NT2/D1 (cell line): ENCODE measurements at regions not wholly inside any gene's neighbourhood (a gene's known extent, or its start where the extent isn't known, plus 50 kb on each side); places are given as distances from the start of the nearest gene placed in this dataset.

Experiments
- DNase-seq: peaks from one replicate; pipeline ENCODE4 v3.0.0-alpha.2; 2011; ENCODE audit warnings: low read depth, low spot score
- H3K27me3 ChIP-seq: 2 replicates; pipeline ENCODE4 v1.6.0; 2011; ENCODE audit warnings: mild to moderate bottlenecking; ENCODE audit not compliant: insufficient read length, insufficient read depth
- H3K36me3 ChIP-seq: 2 replicates; pipeline ENCODE4 v1.6.1; 2011; ENCODE audit warnings: mild to moderate bottlenecking, low read length, mixed read lengths; ENCODE audit not compliant: insufficient read depth, insufficient read length
- H3K4me1 ChIP-seq: 2 replicates; pipeline ENCODE4 v1.5.1; 2011; ENCODE audit not compliant: insufficient read depth, insufficient read length
- H3K4me3 ChIP-seq: 2 replicates; pipeline ENCODE4 v1.5.1; 2011; ENCODE audit warnings: low read depth; ENCODE audit not compliant: insufficient read length
- H3K9ac ChIP-seq: 2 replicates; pipeline ENCODE4 v1.6.0; 2011; ENCODE audit warnings: low read depth; ENCODE audit not compliant: insufficient read length
- H3K9me3 ChIP-seq: 2 replicates; pipeline ENCODE4 v1.5.1; 2011; ENCODE audit warnings: mild to moderate bottlenecking, low read length; ENCODE audit not compliant: insufficient read depth
- SUZ12 ChIP-seq: IDR thresholded peaks from 2 replicates; pipeline ENCODE4 v1.6.1; 2011; ENCODE audit not compliant: insufficient read length, insufficient read depth; ENCODE audit errors: extremely low read depth
- YY1 ChIP-seq: IDR thresholded peaks from 2 replicates; pipeline ENCODE4 v1.6.1; 2011; ENCODE audit not compliant: insufficient read length, insufficient read depth
- ZNF274 ChIP-seq: IDR thresholded peaks from 2 replicates; pipeline ENCODE4 v1.6.1; 2011; ENCODE audit warnings: mild to moderate bottlenecking, low read depth, low read length

- no peak overlapping the region for H3K9ac ChIP-seq
- TF ChIP-seq YY1 (no peak), ZNF274 (no peak), SUZ12 (no peak)
- no peak for DNase-seq
- no peaks in the 10 kb centered on the region for H3K4me1 ChIP-seq
- no peak overlapping the region for H3K4me3 ChIP-seq
- H3K36me3 ChIP-seq, result no peaks in the 10 kb centered on the region
- H3K27me3 ChIP-seq, result no peaks in the 10 kb centered on the region
- H3K9me3 ChIP-seq, result no peaks in the 10 kb centered on the region
Measured at GRCh38 chr5:167626341-167627123, 664.9 kb upstream of the WWC1 start.

GRCh38 chr5:167629634-167630033, 661.8 kb upstream of the WWC1 start:
- no peaks in the 10 kb centered on the region for H3K9me3 ChIP-seq
- no peak for DNase-seq
- no peak for TF ChIP-seq SUZ12
- no peak for TF ChIP-seq ZNF274
- no peak for TF ChIP-seq YY1
- no peak overlapping the region for H3K9ac ChIP-seq
- H3K36me3 ChIP-seq, result no peaks in the 10 kb centered on the region
- no peaks in the 10 kb centered on the region for H3K27me3 ChIP-seq
- no peaks in the 10 kb centered on the region for H3K4me1 ChIP-seq
- no peak overlapping the region for H3K4me3 ChIP-seq

GRCh38 chr5:167631191-167631590, 660.3 kb upstream of the WWC1 start:
- no peaks in the 10 kb centered on the region for H3K27me3 ChIP-seq
- no peak for DNase-seq
- H3K9me3 ChIP-seq, result no peaks in the 10 kb centered on the region
- no peaks in the 10 kb centered on the region for H3K4me1 ChIP-seq
- no peaks in the 10 kb centered on the region for H3K36me3 ChIP-seq
- no peak overlapping the region for H3K9ac ChIP-seq
- H3K4me3 ChIP-seq, result no peak overlapping the region
- TF ChIP-seq YY1 (no peak), SUZ12 (no peak), ZNF274 (no peak)

- no peak for TF ChIP-seq SUZ12
- TF ChIP-seq YY1, result no peak
- no peak for TF ChIP-seq ZNF274
- Histone ChIP-seq H3K36me3 (no peaks in the 10 kb centered on the region), H3K4me1 (no peaks in the 10 kb centered on the region), H3K4me3 (no peak overlapping the region), H3K27me3 (no peaks in the 10 kb centered on the region), H3K9ac (no peak overlapping the region), H3K9me3 (no peaks in the 10 kb centered on the region)
- no peak for DNase-seq
Measured at GRCh38 chr5:167633114-167633513, 658.3 kb upstream of the WWC1 start.

GRCh38 chr5:167633931-167634341, 657.5 kb upstream of the WWC1 start:
- no peaks in the 10 kb centered on the region for H3K9me3 ChIP-seq

GRCh38 chr5:167634432-167634831, 657.0 kb upstream of the WWC1 start:
- Histone ChIP-seq H3K4me1 (no peaks in the 10 kb centered on the region), H3K9me3 (no peaks in the 10 kb centered on the region), H3K4me3 (no peak overlapping the region), H3K36me3 (no peaks in the 10 kb centered on the region), H3K9ac (no peak overlapping the region), H3K27me3 (no peaks in the 10 kb centered on the region)
- DNase-seq, result no peak
- TF ChIP-seq SUZ12 (no peak), YY1 (no peak), ZNF274 (no peak)

More at GRCh38 chr5:167633931-167634341, 657.5 kb upstream of the WWC1 start:
- Histone ChIP-seq H3K4me3 (no peak overlapping the region), H3K27me3 (no peaks in the 10 kb centered on the region), H3K36me3 (no peaks in the 10 kb centered on the region), H3K4me1 (no peaks in the 10 kb centered on the region), H3K9ac (no peak overlapping the region)
- no peak for TF ChIP-seq YY1
- no peak for DNase-seq

GRCh38 chr5:167638816-167639215, 652.6 kb upstream of the WWC1 start:
- no peaks in the 10 kb centered on the region for H3K36me3 ChIP-seq
- TF ChIP-seq SUZ12, result no peak
- no peaks in the 10 kb centered on the region for H3K4me1 ChIP-seq
- no peaks in the 10 kb centered on the region for H3K9me3 ChIP-seq
- no peaks in the 10 kb centered on the region for H3K27me3 ChIP-seq
- H3K9ac ChIP-seq, result no peak overlapping the region
- no peak for DNase-seq
- no peak overlapping the region for H3K4me3 ChIP-seq

GRCh38 chr5:167639273-167639672, 652.2 kb upstream of the WWC1 start:
- TF ChIP-seq SUZ12 (no peak), ZNF274 (no peak), YY1 (no peak)
- H3K9ac ChIP-seq, result no peak overlapping the region
- no peaks in the 10 kb centered on the region for H3K4me1 ChIP-seq
- H3K36me3 ChIP-seq, result no peaks in the 10 kb centered on the region
- H3K9me3 ChIP-seq, result no peaks in the 10 kb centered on the region
- no peak for DNase-seq
- no peak overlapping the region for H3K4me3 ChIP-seq
- H3K27me3 ChIP-seq, result no peaks in the 10 kb centered on the region
